Caco-2 (cell line): ENCODE measurements at regions not wholly inside any gene's neighbourhood (a gene's known extent, or its start where the extent isn't known, plus 50 kb on each side); places are given as distances from the start of the nearest gene placed in this dataset.

ENCODE experiments used
- BruUV-seq: library from RNA; stranded (reverse); fragments of 400-500 nt; replicated peaks from 2 replicates; lab custom pipeline; 2021; lab: Mats Ljungman, UMichigan
- CTCF ChIA-PET: fragments of 300-600 bp; sonication (Branson Sonifier 250); formaldehyde crosslinking; loops from one replicate; lab custom pipeline; 2022; ENCODE audit warnings: antibody characterized with exemption; lab: Charles Lee
- POLR2A ChIA-PET: fragments of 300-600 bp; sonication (Branson Sonifier 250); formaldehyde crosslinking; loops from one replicate; lab custom pipeline; 2022; ENCODE audit warnings: antibody characterized with exemption; lab: Charles Lee
- DNase-seq, 2 experiments: peaks; one replicate each; pipeline versions ENCODE4 v3.0.0 to v3.0.0-alpha.2; 2020 to 2022
- H3K27me3 ChIP-seq: replicated peaks from 2 replicates; pipeline ENCODE4 v1.6.0; 2011; ENCODE audit warnings: low read length; ENCODE audit not compliant: control insufficient read depth, insufficient read depth
- H3K36me3 ChIP-seq: 2 replicates; pipeline ENCODE4 v1.5.1; 2011; ENCODE audit warnings: low read length; ENCODE audit not compliant: control insufficient read depth, insufficient read depth
- H3K4me1 ChIP-seq: fragments of 250-450 bp; sonication (Bioruptor Pico); 2 replicates; pipeline ENCODE4 v1.5.1; 2020; ENCODE audit warnings: mild to moderate bottlenecking
- H3K4me3 ChIP-seq: 2 replicates; pipeline ENCODE4 v1.5.1; 2011; ENCODE audit warnings: low read depth, mild to moderate bottlenecking, control low read depth, low read length
- H3K9me3 ChIP-seq: fragments of 250-450 bp; sonication (Bioruptor Pico); 2 replicates; pipeline ENCODE4 v1.5.1; 2020; ENCODE audit warnings: mild to moderate bottlenecking, moderate library complexity
- H3K27ac Mint-ChIP-seq: one replicate; pipeline ENCODE4 v1.8.0; 2022; ENCODE audit warnings: mixed read lengths; ENCODE audit not compliant: unreplicated experiment
- H3K27me3 Mint-ChIP-seq: one replicate; pipeline ENCODE4 v1.8.0; 2022; ENCODE audit warnings: mixed read lengths; ENCODE audit not compliant: insufficient read depth, unreplicated experiment
- H3K36me3 Mint-ChIP-seq: one replicate; pipeline ENCODE4 v1.8.0; 2022; ENCODE audit warnings: mild to moderate bottlenecking, mixed read lengths; ENCODE audit not compliant: insufficient read depth, unreplicated experiment
- H3K4me1 Mint-ChIP-seq: one replicate; pipeline ENCODE4 v1.8.0; 2022; ENCODE audit warnings: low read depth, mixed read lengths; ENCODE audit not compliant: unreplicated experiment
- H3K4me3 Mint-ChIP-seq: one replicate; pipeline ENCODE4 v1.8.0; 2022; ENCODE audit warnings: mild to moderate bottlenecking, moderate library complexity, mixed read lengths; ENCODE audit not compliant: unreplicated experiment
- H3K9me3 Mint-ChIP-seq: one replicate; pipeline ENCODE4 v1.8.0; 2022; ENCODE audit warnings: mixed read lengths; ENCODE audit not compliant: unreplicated experiment
- intact Hi-C: fragments of 100-400 bp; cut with micrococcal nuclease; formaldehyde crosslinking; loops from one replicate; pipeline ENCODE4 v1.10.0; 2022; ENCODE audit not compliant: unreplicated experiment
- TF ChIP-seq, protein P1 (sequence below), 2 experiments: fragments of 200-600 bp in 1 of 2; IDR thresholded peaks; 1 replicate in 1 of 2; 2 replicates in 1 of 2; pipeline versions ENCODE4 v1.5.1 to v1.8.0; 2011 to 2022; ENCODE audit warnings: antibody characterized with exemption in 1 of 2, control low read depth in 1 of 2, inconsistent platforms in 1 of 2, low read depth in 1 of 2, low read length in 1 of 2, mild to moderate bottlenecking in 1 of 2, moderate library complexity in 1 of 2; ENCODE audit not compliant: insufficient read depth in 1 of 2, severe bottlenecking in 1 of 2, unreplicated experiment in 1 of 2

DNA sequence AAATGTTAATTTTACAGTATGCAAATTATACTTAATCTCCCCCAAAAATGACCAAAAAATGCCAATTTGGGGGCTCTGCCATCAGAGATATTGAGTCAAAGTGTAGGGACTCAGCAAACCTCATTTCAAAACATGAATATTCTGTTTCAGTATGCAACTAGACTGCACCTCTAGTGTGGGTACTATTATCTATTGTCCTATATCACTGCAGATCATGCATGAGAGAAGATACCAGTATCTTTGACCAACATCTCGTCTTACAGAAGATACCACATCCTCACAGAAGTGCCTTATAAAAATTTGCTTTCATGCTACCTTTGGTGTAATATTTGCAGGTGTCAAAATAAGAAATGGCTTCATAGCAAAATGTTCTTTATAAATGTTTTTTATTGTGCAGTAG lies 623.8 kb downstream of the TENT5A start:
- DNase-seq: no peak
- Mint-ChIP-seq H3K4me3 (no peak overlapping the region), H3K36me3 (no peaks in the 10 kb centered on the region), H3K27me3 (no peaks in the 10 kb centered on the region), H3K27ac (no peak overlapping the region), H3K4me1 (no peaks in the 10 kb centered on the region), H3K9me3 (no peaks in the 10 kb centered on the region)
- no peaks in the 10 kb centered on the region for H3K4me1 ChIP-seq
- TF ChIP-seq, protein P1, sequence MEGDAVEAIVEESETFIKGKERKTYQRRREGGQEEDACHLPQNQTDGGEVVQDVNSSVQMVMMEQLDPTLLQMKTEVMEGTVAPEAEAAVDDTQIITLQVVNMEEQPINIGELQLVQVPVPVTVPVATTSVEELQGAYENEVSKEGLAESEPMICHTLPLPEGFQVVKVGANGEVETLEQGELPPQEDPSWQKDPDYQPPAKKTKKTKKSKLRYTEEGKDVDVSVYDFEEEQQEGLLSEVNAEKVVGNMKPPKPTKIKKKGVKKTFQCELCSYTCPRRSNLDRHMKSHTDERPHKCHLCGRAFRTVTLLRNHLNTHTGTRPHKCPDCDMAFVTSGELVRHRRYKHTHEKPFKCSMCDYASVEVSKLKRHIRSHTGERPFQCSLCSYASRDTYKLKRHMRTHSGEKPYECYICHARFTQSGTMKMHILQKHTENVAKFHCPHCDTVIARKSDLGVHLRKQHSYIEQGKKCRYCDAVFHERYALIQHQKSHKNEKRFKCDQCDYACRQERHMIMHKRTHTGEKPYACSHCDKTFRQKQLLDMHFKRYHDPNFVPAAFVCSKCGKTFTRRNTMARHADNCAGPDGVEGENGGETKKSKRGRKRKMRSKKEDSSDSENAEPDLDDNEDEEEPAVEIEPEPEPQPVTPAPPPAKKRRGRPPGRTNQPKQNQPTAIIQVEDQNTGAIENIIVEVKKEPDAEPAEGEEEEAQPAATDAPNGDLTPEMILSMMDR (IDR thresholded peaks at IDR 0.05; ENCODE audit: insufficient read depth in 1 of 2, low read depth in 1 of 2, low read length in 1 of 2, severe bottlenecking in 1 of 2, unreplicated experiment in 1 of 2): no peak
- intact Hi-C loops: no loop called here
- no peaks in the 10 kb centered on the region for H3K9me3 ChIP-seq
- ChIA-PET POLR2A (no interaction called here), CTCF (no interaction called here)
- H3K27me3 ChIP-seq: no peaks in the 10 kb centered on the region
- H3K4me3 ChIP-seq: no peak overlapping the region
- no TSS peak for BruUV-seq
- H3K36me3 ChIP-seq: no peaks in the 10 kb centered on the region

DNA sequence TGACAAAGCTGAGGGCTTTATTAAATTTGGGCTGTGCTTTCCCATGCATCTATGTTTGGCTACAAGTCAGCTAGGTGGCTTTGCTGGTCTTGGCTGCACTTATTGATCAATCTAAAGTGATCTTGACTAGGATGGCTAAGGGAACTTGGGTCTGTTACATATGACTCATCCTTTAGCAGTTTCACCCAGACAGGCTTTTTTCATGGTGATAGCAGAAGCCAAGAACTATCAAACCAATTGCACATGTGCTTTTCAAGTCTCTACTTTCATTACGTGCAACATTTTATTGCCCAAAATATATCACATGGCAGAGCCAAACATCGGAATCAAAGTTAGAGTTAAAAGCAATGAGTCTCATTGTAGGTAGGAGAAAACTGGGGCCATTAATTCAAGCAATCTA lies 626.3 kb downstream of the TENT5A start:
- Mint-ChIP-seq H3K4me1 (no peaks in the 10 kb centered on the region), H3K27me3 (no peaks in the 10 kb centered on the region), H3K9me3 (no peaks in the 10 kb centered on the region), H3K27ac (no peak overlapping the region), H3K4me3 (no peak overlapping the region), H3K36me3 (no peaks in the 10 kb centered on the region)
- Histone ChIP-seq H3K9me3 (no peaks in the 10 kb centered on the region), H3K36me3 (no peaks in the 10 kb centered on the region), H3K4me1 (no peaks in the 10 kb centered on the region), H3K27me3 (no peaks in the 10 kb centered on the region), H3K4me3 (no peak overlapping the region)
- CTCF ChIA-PET: no interaction called here
- no peak for DNase-seq
- BruUV-seq: no TSS peak
- TF ChIP-seq, protein P1 (IDR thresholded peaks at IDR 0.05; ENCODE audit: insufficient read depth in 1 of 2, low read depth in 1 of 2, low read length in 1 of 2, severe bottlenecking in 1 of 2, unreplicated experiment in 1 of 2): no peak
- POLR2A ChIA-PET: no interaction called here
- intact Hi-C loops: no loop called here

DNA sequence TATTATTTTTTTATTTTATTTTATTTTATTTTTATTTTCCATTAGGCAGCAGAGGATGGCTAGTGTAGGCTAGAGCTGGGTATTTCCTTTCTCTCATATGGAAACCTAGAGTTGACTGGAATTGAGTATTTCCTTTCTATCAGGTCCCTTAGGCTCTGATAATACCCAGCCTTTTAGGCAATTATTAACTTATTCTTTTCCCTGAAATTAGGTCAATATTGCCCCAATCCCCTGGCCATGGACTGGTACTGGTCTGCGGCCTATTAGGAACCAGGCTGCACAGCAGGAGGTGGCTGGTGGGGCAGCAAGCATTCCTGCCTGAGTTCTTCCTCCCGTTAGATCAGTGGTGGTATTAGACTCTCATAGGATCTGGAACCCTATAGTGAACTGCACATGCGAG lies 632.2 kb downstream of the TENT5A start:
- no peak for DNase-seq
- Mint-ChIP-seq H3K27me3 (no peaks in the 10 kb centered on the region), H3K36me3 (no peaks in the 10 kb centered on the region), H3K4me3 (no peak overlapping the region), H3K4me1 (no peaks in the 10 kb centered on the region), H3K9me3 (peaks cover 17% of the 10 kb centered on the region), H3K27ac (no peak overlapping the region)
- no peak overlapping the region for H3K4me3 ChIP-seq
- intact Hi-C loops: no loop called here
- peaks cover 6% of the 10 kb centered on the region; the same call in 1 of the 2 replicates for H3K9me3 ChIP-seq
- TF ChIP-seq, protein P1 (IDR thresholded peaks at IDR 0.05; ENCODE audit: insufficient read depth in 1 of 2, low read depth in 1 of 2, low read length in 1 of 2, severe bottlenecking in 1 of 2, unreplicated experiment in 1 of 2): no peak
- no peaks in the 10 kb centered on the region for H3K36me3 ChIP-seq
- no TSS peak for BruUV-seq
- ChIA-PET POLR2A (no interaction called here), CTCF (no interaction called here)
- no peaks in the 10 kb centered on the region for H3K4me1 ChIP-seq
- no peaks in the 10 kb centered on the region for H3K27me3 ChIP-seq
